ENCODE measurements at regions not wholly inside any gene's neighbourhood (a gene's known extent, or its start where the extent isn't known, plus 50 kb on each side); places are given as distances from the start of the nearest gene placed in this dataset.

GRCh38 chr4:38223782-38224236 is 263.6 kb downstream of the PTTG2 start:
- Histone ChIP-seq H3K4me3 (ENCODE audit: insufficient read depth, low read length, poor library complexity, severe bottlenecking) (no peak overlapping the region), H2AFZ (ENCODE audit: low read depth, low read length, severe bottlenecking) (no peak overlapping the region), H3K27me3 (ENCODE audit: low read length) (no peaks in the 10 kb centered on the region), H3K36me3 (ENCODE audit: low read length) (no peaks in the 10 kb centered on the region), H3K79me2 (ENCODE audit: insufficient read depth, low read length) (no peaks in the 10 kb centered on the region), H3K9me2 (replicated peaks; ENCODE audit: insufficient read depth, low read length) (no peaks in the 10 kb centered on the region), H3K9ac (ENCODE audit: low read length) (no peak overlapping the region), H3K9me3 (ENCODE audit: insufficient read depth, low read length) (no peaks in the 10 kb centered on the region), H3F3A (ENCODE audit: insufficient read depth) (no peaks in the 10 kb centered on the region), H3K27ac (ENCODE audit: low read depth, low read length) (no peak overlapping the region), H4K20me1 (ENCODE audit: low read depth, low read length) (no peaks in the 10 kb centered on the region), H3K4me2 (ENCODE audit: low read depth, low read length, poor library complexity, severe bottlenecking) (no peak overlapping the region)
- TF ChIP-seq CTCF (IDR thresholded peaks at IDR 0.05; ENCODE audit: insufficient read depth, low read length, poor library complexity, severe bottlenecking), result no peak
- no peak for TF ChIP-seq EZH2phosphoT487 (conservative IDR thresholded peaks at IDR 0.05; ENCODE audit: low read length)

GRCh38 chr4:38224850-38225249 is 264.7 kb downstream of the PTTG2 start:
- Histone ChIP-seq H3K9me3 (ENCODE audit: insufficient read depth, low read length) (no peaks in the 10 kb centered on the region), H3K36me3 (ENCODE audit: low read length) (no peaks in the 10 kb centered on the region), H2AFZ (ENCODE audit: low read depth, low read length, severe bottlenecking) (no peak overlapping the region), H4K20me1 (ENCODE audit: low read depth, low read length) (no peaks in the 10 kb centered on the region), H3K9ac (ENCODE audit: low read length) (no peak overlapping the region), H3K27ac (ENCODE audit: low read depth, low read length) (no peak overlapping the region), H3K9me2 (replicated peaks; ENCODE audit: insufficient read depth, low read length) (no peaks in the 10 kb centered on the region), H3K4me3 (ENCODE audit: insufficient read depth, low read length, poor library complexity, severe bottlenecking) (no peak overlapping the region), H3F3A (ENCODE audit: insufficient read depth) (no peaks in the 10 kb centered on the region), H3K79me2 (ENCODE audit: insufficient read depth, low read length) (no peaks in the 10 kb centered on the region), H3K4me2 (ENCODE audit: low read depth, low read length, poor library complexity, severe bottlenecking) (no peak overlapping the region), H3K27me3 (ENCODE audit: low read length) (no peaks in the 10 kb centered on the region)
- no peak for TF ChIP-seq EZH2phosphoT487 (conservative IDR thresholded peaks at IDR 0.05; ENCODE audit: low read length)
- no peak for TF ChIP-seq CTCF (IDR thresholded peaks at IDR 0.05; ENCODE audit: insufficient read depth, low read length, poor library complexity, severe bottlenecking)

- Histone ChIP-seq H3K36me3 (ENCODE audit: low read length) (no peaks in the 10 kb centered on the region), H3K27me3 (ENCODE audit: low read length) (no peaks in the 10 kb centered on the region), H3K27ac (ENCODE audit: low read depth, low read length) (no peak overlapping the region), H3K4me2 (ENCODE audit: low read depth, low read length, poor library complexity, severe bottlenecking) (no peak overlapping the region), H2AFZ (ENCODE audit: low read depth, low read length, severe bottlenecking) (no peak overlapping the region), H3K9me2 (replicated peaks; ENCODE audit: insufficient read depth, low read length) (no peaks in the 10 kb centered on the region), H3K9ac (ENCODE audit: low read length) (no peak overlapping the region), H3K79me2 (ENCODE audit: insufficient read depth, low read length) (no peaks in the 10 kb centered on the region), H3K9me3 (ENCODE audit: insufficient read depth, low read length) (no peaks in the 10 kb centered on the region), H3F3A (ENCODE audit: insufficient read depth) (no peaks in the 10 kb centered on the region), H3K4me3 (ENCODE audit: insufficient read depth, low read length, poor library complexity, severe bottlenecking) (no peak overlapping the region), H4K20me1 (ENCODE audit: low read depth, low read length) (no peaks in the 10 kb centered on the region)
- no peak for TF ChIP-seq CTCF (IDR thresholded peaks at IDR 0.05; ENCODE audit: insufficient read depth, low read length, poor library complexity, severe bottlenecking)
- no peak for TF ChIP-seq EZH2phosphoT487 (conservative IDR thresholded peaks at IDR 0.05; ENCODE audit: low read length)
Observed at GRCh38 chr4:38226170-38226569, 266.0 kb downstream of the PTTG2 start.

Measured in SU-DHL-6 (cell line).